Iris pigment epithelial cell (primary cell): ENCODE measurements at regions not wholly inside any gene's neighbourhood (a gene's known extent, or its start where the extent isn't known, plus 50 kb on each side); places are given as distances from the start of the nearest gene placed in this dataset.
"Not testable (repeated sequence)": the region's sequence is repeated elsewhere in the genome, so short reads cannot be mapped to it uniquely, and the experiment has no call there.

ENCODE experiments used
- DNase-seq: peaks from one replicate; pipeline ENCODE4 v3.0.0-alpha.2; 2011; ENCODE audit warnings: low read depth

- DNase-seq: no peak
Measured at GRCh38 chr9:102362470-102363132, 624.2 kb upstream of the GRIN3A start.

DNA sequence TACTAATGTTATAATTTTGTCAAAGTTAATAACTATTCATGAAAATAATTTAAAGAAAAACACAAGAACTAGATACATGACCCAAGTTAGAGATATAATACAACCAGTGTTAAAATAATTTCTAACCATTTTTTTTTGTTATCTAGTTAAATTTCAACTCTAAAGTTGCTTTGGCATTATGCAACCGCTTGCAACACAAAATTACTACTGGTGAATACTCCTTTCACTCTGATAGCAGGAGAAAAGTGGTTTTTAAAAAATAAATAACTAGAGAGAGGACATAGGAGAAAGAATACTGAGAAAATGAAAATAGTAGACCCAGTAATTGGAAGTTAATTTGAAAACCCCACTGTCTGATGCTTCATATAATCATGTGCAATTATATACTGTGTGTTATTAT lies 622.4 kb upstream of the GRIN3A start:
- no peak for DNase-seq

- no peak for DNase-seq
Measured at GRCh38 chr9:102355982-102356381, 617.5 kb upstream of the GRIN3A start.

DNA sequence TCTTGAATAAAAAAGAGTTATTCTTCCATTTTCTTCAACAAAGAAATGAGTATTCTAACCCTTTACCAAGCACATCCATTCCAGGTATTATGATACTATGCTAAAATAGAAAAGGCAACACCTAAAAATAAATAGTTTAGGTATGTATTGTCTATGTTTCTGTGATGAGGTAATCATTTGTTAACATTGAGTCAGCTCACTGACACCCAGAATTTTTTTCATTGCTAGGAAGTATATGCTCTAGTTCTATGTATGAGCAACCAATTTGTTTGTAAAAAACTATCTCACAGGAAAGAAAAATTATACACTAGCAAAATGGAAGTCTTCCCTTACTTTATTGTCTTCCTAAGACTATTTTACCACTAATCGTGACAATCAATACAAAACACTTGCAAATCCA lies 615.6 kb upstream of the GRIN3A start:
- no peak for DNase-seq

DNA sequence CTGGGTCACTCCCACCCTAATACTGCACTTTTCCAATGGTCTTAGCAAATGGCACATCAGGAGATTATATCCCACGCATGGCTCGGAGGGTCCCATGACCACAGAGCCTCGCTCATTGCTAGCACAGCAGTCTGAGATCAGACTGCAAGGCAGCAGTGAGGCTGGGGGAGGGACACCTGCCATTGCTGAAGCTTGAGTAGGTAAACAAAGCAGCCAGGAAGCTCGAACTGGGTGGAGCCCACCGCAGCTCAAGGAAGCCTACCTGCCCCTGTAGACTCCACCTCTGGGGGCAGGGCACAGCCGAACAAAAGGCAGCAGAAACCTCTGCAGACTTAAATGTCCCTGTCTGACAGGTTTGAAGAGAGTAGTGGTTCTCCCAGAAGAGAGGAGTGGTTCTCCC lies 599.0 kb upstream of the GRIN3A start:
- not testable (repeated sequence) for DNase-seq

GRCh38 chr9:102309379-102309778 lies 570.9 kb upstream of the GRIN3A start:
- DNase-seq: no peak

GRCh38 chr9:102295188-102295587 lies 556.7 kb upstream of the GRIN3A start:
- no peak for DNase-seq

DNA sequence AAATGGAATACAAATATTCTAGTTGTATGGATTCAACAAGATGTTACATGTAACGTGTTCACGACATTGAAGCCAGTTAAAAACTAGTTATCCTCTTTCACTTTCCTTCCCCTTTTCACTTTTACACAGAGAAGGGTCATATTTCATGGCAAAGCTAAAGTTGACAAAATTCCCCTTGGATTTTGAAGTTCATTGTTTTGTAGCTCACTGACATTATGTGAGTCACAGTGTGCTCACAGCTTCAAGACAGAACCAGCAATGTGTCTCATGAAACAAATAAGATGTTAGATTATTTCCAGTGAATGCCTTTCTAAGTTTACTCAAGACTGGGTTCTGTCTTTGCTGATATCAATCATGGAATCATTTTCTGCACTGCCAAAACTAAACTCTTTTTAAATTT lies 535.5 kb upstream of the GRIN3A start:
- DNase-seq: peak; percentile 25

DNA sequence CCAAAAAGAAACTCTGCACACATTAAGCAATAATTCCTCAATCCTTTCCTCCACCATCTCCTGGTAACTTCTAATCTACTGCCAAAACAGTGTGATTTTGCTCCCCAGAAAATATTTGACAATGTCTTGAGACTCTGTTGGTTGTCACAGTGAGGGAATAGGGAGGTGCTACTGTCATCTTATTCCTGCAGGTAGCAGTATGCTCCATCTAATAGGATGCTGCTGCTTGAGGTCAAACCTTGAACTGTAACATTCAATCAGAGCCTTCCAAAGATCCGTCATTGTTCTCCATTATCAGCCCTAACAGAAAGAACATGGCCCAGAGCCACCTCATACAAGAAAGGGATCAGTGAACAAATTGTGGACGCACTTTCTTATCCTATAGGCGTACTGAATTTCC lies 514.7 kb upstream of the GRIN3A start:
- DNase-seq: no peak

- DNase-seq: no peak
Measured at GRCh38 chr9:102244916-102245315, 506.5 kb upstream of the GRIN3A start.

- no peak for DNase-seq
Measured at GRCh38 chr9:102237520-102237919, 499.1 kb upstream of the GRIN3A start.

GRCh38 chr9:102237094-102237493 lies 498.6 kb upstream of the GRIN3A start:
- no peak for DNase-seq

DNA sequence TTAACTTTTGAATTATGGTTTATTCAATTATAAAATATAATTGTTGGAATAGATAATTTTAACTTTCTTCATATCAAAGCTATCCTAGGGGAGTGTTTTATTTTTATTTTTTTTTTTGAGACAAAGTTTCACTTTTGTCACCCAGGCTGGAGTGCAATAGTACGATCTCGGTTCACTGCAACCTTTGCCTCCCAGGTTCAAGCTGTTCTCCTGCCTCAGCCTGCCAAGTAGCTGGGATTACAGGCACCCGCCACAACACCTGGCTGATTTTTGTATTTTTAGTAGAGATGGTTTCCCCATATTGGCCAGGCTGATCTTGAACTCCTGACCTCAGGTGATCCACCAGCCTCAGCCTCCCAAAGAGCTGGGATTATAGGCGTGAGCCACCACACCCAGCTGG lies 489.0 kb upstream of the GRIN3A start:
- DNase-seq: not testable (repeated sequence)

DNA sequence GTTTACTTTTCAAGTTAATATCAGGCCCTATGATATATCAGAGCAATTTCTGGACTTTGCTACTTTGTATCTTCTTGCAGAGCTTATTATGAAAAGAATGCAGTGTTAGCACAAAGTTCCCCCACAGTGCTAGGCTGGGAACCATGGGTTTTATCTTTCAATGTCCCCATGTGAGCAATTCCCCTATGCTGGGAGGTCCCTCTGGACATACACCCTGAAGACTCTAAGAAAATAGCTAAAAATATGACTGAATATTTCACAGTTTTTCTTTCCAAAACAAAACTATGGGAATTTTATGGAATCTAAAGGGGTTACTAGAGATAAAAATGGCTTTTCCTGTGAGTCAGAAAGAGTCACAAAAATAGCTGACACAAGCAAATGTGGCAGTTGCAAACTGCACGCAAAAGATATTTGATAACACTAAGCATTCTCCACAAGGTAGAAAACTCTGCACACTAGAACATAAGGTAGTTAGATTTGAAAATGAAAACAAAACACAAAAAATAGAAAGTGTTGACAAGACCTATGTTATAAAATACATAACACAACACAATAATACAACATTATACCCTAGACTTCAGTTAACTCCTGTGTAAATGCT lies 487.5 kb upstream of the GRIN3A start:
- no peak for DNase-seq

GRCh38 chr9:102223320-102224136 lies 485.1 kb upstream of the GRIN3A start:
- not testable (repeated sequence) for DNase-seq

DNA sequence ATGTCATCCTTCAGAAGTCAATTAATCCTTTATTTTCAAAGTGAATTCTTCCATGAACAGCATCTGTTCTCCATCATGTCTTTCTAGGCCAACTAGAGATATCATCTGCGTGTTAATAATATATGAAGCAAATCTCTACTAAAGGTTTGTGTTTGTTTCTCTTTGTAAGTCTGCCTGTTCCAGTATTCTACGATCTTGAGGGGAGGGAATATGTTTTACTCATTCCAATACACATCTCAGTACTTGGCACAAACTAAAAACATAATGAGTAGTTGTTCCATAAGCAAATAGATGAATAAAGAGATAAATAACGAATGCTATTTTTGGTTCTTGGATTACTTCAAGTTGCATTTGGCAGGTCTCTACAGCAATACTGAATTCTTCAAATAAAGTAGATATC lies 470.7 kb upstream of the GRIN3A start:
- no peak for DNase-seq

GRCh38 chr9:102206432-102206831 lies 468.0 kb upstream of the GRIN3A start:
- no peak for DNase-seq

- DNase-seq: no peak
Measured at GRCh38 chr9:102205251-102205650, 466.8 kb upstream of the GRIN3A start.

DNA sequence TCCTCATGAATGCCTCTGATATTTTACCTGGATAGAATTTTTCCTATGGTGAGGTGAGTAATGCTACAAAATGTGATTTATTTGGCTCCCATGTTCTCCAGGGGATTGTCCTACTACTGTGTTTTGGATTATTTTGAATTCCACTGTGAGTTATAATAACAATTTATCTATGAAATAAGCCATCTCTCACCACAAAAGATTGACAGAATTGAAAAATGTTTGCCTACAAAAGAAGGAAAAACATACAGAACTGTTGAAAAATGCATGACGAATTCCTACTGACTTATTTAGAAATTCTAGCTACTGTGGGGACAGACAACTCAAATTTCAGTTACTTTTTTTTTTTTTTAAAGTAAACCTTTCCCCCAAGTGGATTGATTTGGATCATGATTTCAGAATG lies 463.7 kb upstream of the GRIN3A start:
- no peak for DNase-seq

- DNase-seq: peak; percentile 18
Measured at GRCh38 chr9:102185962-102186361, 447.5 kb upstream of the GRIN3A start.

DNA sequence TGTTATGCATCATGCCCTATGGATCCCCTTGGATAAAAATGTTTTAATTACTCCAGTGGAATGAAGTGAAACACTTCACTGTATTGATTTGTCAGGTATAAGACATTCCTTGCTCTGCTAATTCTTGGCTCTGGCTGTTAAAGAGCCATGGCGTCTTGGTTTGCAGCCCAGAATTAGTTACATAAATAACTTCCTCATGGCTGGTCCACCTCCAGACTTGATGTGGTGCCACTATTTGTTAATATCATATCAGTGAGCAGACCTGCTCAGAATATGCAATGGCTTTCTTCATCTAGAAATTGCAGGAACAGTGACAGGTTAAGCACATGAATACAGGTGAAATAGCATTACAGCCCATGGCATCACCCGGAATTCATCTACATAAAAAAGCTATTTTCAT lies 446.9 kb upstream of the GRIN3A start:
- no peak for DNase-seq

DNA sequence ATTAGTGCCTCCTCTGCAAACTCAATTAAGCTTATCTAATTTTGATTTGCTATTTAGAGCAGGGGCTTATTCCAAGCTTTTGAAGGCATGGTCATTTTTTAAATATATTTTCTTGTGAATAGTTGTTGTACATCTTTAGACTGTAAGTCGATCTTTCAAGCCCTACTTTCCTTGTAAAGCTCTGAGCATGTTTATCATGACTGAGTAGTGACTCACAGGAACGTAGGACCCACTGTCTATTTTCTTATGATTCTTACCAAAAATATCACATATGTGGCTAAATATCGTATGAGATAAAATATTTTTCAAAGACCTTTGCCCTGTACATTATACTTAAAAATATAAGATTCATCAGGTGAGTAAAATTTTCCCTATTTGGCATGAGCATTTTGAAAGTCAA lies 440.4 kb upstream of the GRIN3A start:
- DNase-seq: peak; percentile 55

DNA sequence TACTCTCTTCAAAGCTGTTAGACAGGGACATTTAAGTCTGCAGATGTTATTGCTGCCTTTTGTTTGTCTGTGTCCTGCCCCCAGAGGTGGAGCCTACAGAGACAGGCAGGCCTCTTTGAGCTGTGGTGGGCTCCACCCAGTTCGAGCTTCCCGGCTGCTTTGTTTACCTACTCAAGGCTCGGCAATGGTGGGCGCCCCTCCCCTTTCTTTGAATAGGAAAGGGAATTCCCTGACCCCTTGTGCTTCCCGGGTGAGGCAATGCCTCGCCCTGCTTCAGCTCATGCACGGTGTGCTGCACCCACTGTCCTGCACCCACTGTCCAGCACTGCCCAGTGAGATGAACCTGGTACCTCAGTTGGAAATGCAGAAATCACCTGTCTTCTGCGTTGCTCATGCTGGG lies 435.8 kb upstream of the GRIN3A start:
- DNase-seq: not testable (repeated sequence)
